ENCODE measurements at regions not wholly inside any gene's neighbourhood (a gene's known extent, or its start where the extent isn't known, plus 50 kb on each side); places are given as distances from the start of the nearest gene placed in this dataset.

DNA sequence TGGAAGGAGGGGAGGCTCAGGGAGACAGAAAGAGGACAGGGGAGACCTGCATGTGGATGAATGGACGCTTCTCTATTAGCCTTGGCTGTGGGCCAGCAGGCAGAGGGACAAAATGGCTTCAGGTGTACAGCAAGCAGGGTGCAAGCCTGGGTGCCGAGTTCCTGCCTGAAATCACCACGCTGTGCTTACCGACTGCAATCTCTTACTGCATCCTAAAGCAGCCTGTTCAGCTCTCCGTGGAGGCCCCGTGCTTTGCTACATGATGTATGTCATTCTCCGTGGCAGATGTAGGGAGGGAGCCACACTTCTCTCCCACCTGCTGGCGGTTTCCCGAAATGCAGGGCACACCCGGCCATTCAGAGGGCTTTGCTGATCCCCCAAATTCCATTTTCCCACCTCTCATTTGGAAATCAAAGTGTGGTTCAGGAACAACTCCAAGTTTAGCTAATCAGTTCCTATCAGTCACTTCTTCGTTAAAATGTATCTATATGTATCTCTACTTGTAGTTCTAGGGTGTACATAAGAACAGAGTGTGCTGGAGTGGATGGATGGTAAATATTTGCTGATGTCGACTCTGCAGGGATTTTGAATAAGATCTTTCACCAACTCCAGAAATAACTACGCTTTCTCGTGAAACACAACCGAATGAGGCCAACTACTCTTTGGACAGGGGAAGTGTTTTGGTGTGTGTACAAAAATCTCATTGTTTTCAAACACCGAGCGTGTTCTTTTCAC, 122.3 kb upstream of the BACE2 start:
- H3K36me3 Mint-ChIP-seq: no peaks in the 10 kb centered on the region
- 63% methylated on average over 8 of the region's 17 CpGs for WGBS (ENCODE audit: insufficient coverage)
- no peak overlapping the region for H3K4me3 ChIP-seq (replicated peaks in 1 of 3; ENCODE audit: low read depth in 2 of 3, low read length in 3 of 3)
- no peak overlapping the region for H3K27ac Mint-ChIP-seq
- H3K9me3 Mint-ChIP-seq: peaks cover 0 to 2% (median 0%) of the 10 kb centered on the region in 7 donors
- H3K27me3 ChIP-seq (ENCODE audit: control insufficient read depth in 2 of 2, insufficient read depth in 2 of 2, low read length in 2 of 2): no peaks in the 10 kb centered on the region
- H3K36me3 ChIP-seq (replicated peaks in 1 of 2; ENCODE audit: control insufficient read depth in 1 of 2, insufficient read depth in 2 of 2, low read length in 2 of 2): no peaks in the 10 kb centered on the region
- TF ChIP-seq, protein P1, sequence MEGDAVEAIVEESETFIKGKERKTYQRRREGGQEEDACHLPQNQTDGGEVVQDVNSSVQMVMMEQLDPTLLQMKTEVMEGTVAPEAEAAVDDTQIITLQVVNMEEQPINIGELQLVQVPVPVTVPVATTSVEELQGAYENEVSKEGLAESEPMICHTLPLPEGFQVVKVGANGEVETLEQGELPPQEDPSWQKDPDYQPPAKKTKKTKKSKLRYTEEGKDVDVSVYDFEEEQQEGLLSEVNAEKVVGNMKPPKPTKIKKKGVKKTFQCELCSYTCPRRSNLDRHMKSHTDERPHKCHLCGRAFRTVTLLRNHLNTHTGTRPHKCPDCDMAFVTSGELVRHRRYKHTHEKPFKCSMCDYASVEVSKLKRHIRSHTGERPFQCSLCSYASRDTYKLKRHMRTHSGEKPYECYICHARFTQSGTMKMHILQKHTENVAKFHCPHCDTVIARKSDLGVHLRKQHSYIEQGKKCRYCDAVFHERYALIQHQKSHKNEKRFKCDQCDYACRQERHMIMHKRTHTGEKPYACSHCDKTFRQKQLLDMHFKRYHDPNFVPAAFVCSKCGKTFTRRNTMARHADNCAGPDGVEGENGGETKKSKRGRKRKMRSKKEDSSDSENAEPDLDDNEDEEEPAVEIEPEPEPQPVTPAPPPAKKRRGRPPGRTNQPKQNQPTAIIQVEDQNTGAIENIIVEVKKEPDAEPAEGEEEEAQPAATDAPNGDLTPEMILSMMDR (IDR thresholded peaks at IDR 0.05): peak; percentile 19
- H3K4me3 Mint-ChIP-seq: no peak overlapping the region
- no peaks in the 10 kb centered on the region for H3K9me3 ChIP-seq (replicated peaks in 1 of 2; ENCODE audit: control insufficient read depth in 1 of 2, insufficient read depth in 1 of 2, low read length in 2 of 2)
- no peaks in the 10 kb centered on the region for H3K4me1 ChIP-seq (ENCODE audit: control insufficient read depth in 1 of 2, insufficient read depth in 2 of 2, low read length in 2 of 2)
- H4K20me1 ChIP-seq (ENCODE audit: insufficient read depth, low read length): no peaks in the 10 kb centered on the region
- H3K4me1 Mint-ChIP-seq: no peaks in the 10 kb centered on the region
- H3K9ac ChIP-seq (ENCODE audit: insufficient read depth, low read length, poor library complexity, severe bottlenecking): no peak overlapping the region
- H3K79me2 ChIP-seq (ENCODE audit: insufficient read depth, low read length): no peaks in the 10 kb centered on the region
- H3K4me2 ChIP-seq (replicated peaks; ENCODE audit: extremely low read depth, low read length, poor library complexity, severe bottlenecking): no peak overlapping the region
- intact Hi-C loops (cut with micrococcal nuclease): no loop called here
- H3K27me3 Mint-ChIP-seq (ENCODE audit: low read depth in 3 of 3): peaks cover 7 to 11% (median 8%) of the 10 kb centered on the region in 3 donors
- H2AFZ ChIP-seq (ENCODE audit: insufficient read depth, low read depth, low read length, poor library complexity, severe bottlenecking): no peak overlapping the region
- no peak overlapping the region for H3K27ac ChIP-seq (ENCODE audit: low read depth in 1 of 2, low read length in 2 of 2)
- DNase-seq: no peak

DNA sequence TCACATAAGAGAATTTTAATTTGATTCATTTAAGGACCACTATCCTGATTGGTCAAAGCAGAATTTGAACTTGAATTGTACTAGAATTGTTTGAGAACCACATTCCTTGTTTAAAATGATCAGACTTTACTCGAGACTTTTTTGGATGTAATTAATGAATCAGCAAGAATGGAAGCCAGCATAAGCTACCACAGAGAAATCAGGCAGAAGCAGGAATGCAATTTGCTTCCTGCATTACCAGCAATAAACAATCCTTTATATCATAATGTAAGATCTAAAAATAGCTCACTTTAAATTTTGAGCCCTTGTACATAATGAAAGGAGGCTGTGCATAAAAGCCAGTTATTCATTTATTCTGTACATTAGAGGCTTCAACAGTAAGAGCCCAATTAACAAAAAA, 119.8 kb upstream of the BACE2 start:
- no peak for DNase-seq
- intact Hi-C loops (cut with micrococcal nuclease): no loop called here
- no peak overlapping the region for H2AFZ ChIP-seq (ENCODE audit: insufficient read depth, low read depth, low read length, poor library complexity, severe bottlenecking)
- Mint-ChIP-seq H3K27me3 (ENCODE audit: low read depth in 3 of 3) (peaks cover 3 to 11% (median 6%) of the 10 kb centered on the region in 3 donors), H3K4me3 (no peak overlapping the region), H3K4me1 (no peaks in the 10 kb centered on the region), H3K27ac (no peak overlapping the region), H3K9me3 (no peaks in the 10 kb centered on the region), H3K36me3 (no peaks in the 10 kb centered on the region)
- H4K20me1 ChIP-seq (ENCODE audit: insufficient read depth, low read length): no peaks in the 10 kb centered on the region
- TF ChIP-seq, protein P1 (IDR thresholded peaks at IDR 0.05): no peak
- H3K4me3 ChIP-seq (replicated peaks in 1 of 3; ENCODE audit: low read depth in 2 of 3, low read length in 3 of 3): no peak overlapping the region
- H3K27me3 ChIP-seq (ENCODE audit: control insufficient read depth in 2 of 2, insufficient read depth in 2 of 2, low read length in 2 of 2): no peaks in the 10 kb centered on the region
- H3K9me3 ChIP-seq (replicated peaks in 1 of 2; ENCODE audit: control insufficient read depth in 1 of 2, insufficient read depth in 1 of 2, low read length in 2 of 2): no peaks in the 10 kb centered on the region
- H3K27ac ChIP-seq (ENCODE audit: low read depth in 1 of 2, low read length in 2 of 2): no peak overlapping the region
- WGBS (ENCODE audit: insufficient coverage): no CpG with 5 or more reads among the region's 1 CpG
- no peak overlapping the region for H3K9ac ChIP-seq (ENCODE audit: insufficient read depth, low read length, poor library complexity, severe bottlenecking)
- H3K4me2 ChIP-seq (replicated peaks; ENCODE audit: extremely low read depth, low read length, poor library complexity, severe bottlenecking): no peak overlapping the region
- no peaks in the 10 kb centered on the region for H3K4me1 ChIP-seq (ENCODE audit: control insufficient read depth in 1 of 2, insufficient read depth in 2 of 2, low read length in 2 of 2)
- no peaks in the 10 kb centered on the region for H3K36me3 ChIP-seq (replicated peaks in 1 of 2; ENCODE audit: control insufficient read depth in 1 of 2, insufficient read depth in 2 of 2, low read length in 2 of 2)
- no peaks in the 10 kb centered on the region for H3K79me2 ChIP-seq (ENCODE audit: insufficient read depth, low read length)
